M059J (cell line): ENCODE measurements at regions not wholly inside any gene's neighbourhood (a gene's known extent, or its start where the extent isn't known, plus 50 kb on each side); places are given as distances from the start of the nearest gene placed in this dataset.
"Not testable (repeated sequence)": the region's sequence is repeated elsewhere in the genome, so short reads cannot be mapped to it uniquely, and the experiment has no call there.

Experiments used
- DNase-seq: peaks from one replicate; pipeline ENCODE4 v3.0.0-alpha.2; 2012; ENCODE audit warnings: low read depth

GRCh38 chr14:28946267-28946666 lies 179.7 kb downstream of the FOXG1 start:
- no peak for DNase-seq

- no peak for DNase-seq
Observed at GRCh38 chr14:28949503-28949902, 182.9 kb downstream of the FOXG1 start.

- DNase-seq, result no peak
Observed at GRCh38 chr14:28952161-28952560, 185.6 kb downstream of the FOXG1 start.

GRCh38 chr14:28952666-28953065 lies 186.1 kb downstream of the FOXG1 start:
- no peak for DNase-seq

GRCh38 chr14:28953973-28954372 lies 187.4 kb downstream of the FOXG1 start:
- DNase-seq, result no peak

GRCh38 chr14:28966416-28967233 lies 200.0 kb downstream of the FOXG1 start:
- DNase-seq, result no peak

GRCh38 chr14:28975084-28975483 lies 208.5 kb downstream of the FOXG1 start:
- DNase-seq, result no peak

GRCh38 chr14:28982228-28982627 lies 215.6 kb downstream of the FOXG1 start:
- DNase-seq, result no peak

GRCh38 chr14:28983279-28983678 lies 216.7 kb downstream of the FOXG1 start:
- DNase-seq, result no peak

GRCh38 chr14:28987516-28987915 lies 220.9 kb downstream of the FOXG1 start:
- DNase-seq, result peak; percentile 48

GRCh38 chr14:28997196-28997595 lies 230.6 kb downstream of the FOXG1 start:
- peak; percentile 58 for DNase-seq

- no peak for DNase-seq
Observed at GRCh38 chr14:28999656-29000055, 233.1 kb downstream of the FOXG1 start.

GRCh38 chr14:29005647-29006046 lies 239.1 kb downstream of the FOXG1 start:
- no peak for DNase-seq

- no peak for DNase-seq
Observed at GRCh38 chr14:29007990-29008389, 241.4 kb downstream of the FOXG1 start.

GRCh38 chr14:29016050-29016900 lies 249.7 kb downstream of the FOXG1 start:
- peak; percentile 50 for DNase-seq

GRCh38 chr14:29023505-29023904 lies 256.9 kb downstream of the FOXG1 start:
- DNase-seq, result not testable (repeated sequence)

GRCh38 chr14:29027441-29027840 lies 260.9 kb downstream of the FOXG1 start:
- DNase-seq, result not testable (repeated sequence)

- not testable (repeated sequence) for DNase-seq
Observed at GRCh38 chr14:29027941-29028705, 261.5 kb downstream of the FOXG1 start.

- DNase-seq, result peak; percentile 75
Observed at GRCh38 chr14:29028973-29029582, 262.5 kb downstream of the FOXG1 start.

GRCh38 chr14:29030121-29030520 lies 263.5 kb downstream of the FOXG1 start:
- DNase-seq, result no peak

- DNase-seq, result no peak
Observed at GRCh38 chr14:29030970-29031369, 264.4 kb downstream of the FOXG1 start.

- DNase-seq, result no peak
Observed at GRCh38 chr14:29035134-29035533, 268.5 kb downstream of the FOXG1 start.
